Kidney epithelial cell (primary cell): ENCODE measurements at regions not wholly inside any gene's neighbourhood (a gene's known extent, or its start where the extent isn't known, plus 50 kb on each side); places are given as distances from the start of the nearest gene placed in this dataset.

Experiments used
- DNase-seq: peaks from one replicate; pipeline ENCODE4 v3.0.0-alpha.2; 2010; ENCODE audit warnings: low read depth
- H3K27me3 ChIP-seq: 2 replicates; pipeline ENCODE4 v1.6.0; 2011; ENCODE audit warnings: low read length; ENCODE audit not compliant: control insufficient read depth, insufficient read depth
- H3K36me3 ChIP-seq: 2 replicates; pipeline ENCODE4 v1.5.1; 2011; ENCODE audit warnings: low read length; ENCODE audit not compliant: control insufficient read depth, insufficient read depth
- H3K4me3 ChIP-seq: 2 replicates; pipeline ENCODE4 v1.5.1; 2011; ENCODE audit warnings: low read depth, mild to moderate bottlenecking, control low read depth, low read length
- CTCF ChIP-seq: IDR thresholded peaks from 2 replicates; pipeline ENCODE4 v1.5.1; 2011; ENCODE audit warnings: mild to moderate bottlenecking, moderate library complexity, low read length, control low read depth, inconsistent platforms; ENCODE audit not compliant: insufficient read depth, poor library complexity, severe bottlenecking

DNA sequence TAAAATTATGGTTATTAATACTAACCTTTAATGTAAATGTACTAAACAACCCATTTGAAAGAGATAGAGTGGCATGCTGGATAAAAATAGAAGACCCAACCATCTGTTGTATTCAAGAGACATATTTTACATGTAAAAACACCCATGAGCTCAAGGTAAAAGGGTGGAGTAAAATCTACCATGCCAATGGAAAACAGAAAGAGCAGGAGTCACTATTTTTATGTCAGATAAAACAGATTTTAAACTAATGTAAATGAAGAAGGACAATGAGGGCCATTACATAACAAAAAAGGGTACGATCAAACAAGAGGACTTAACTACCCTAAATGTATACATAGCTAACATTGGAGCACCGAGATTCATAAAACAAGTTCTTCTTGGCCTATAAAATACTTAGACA, 66.3 kb downstream of the ITM2A start:
- no peak for DNase-seq
- TF ChIP-seq CTCF, result no peak
- no peak overlapping the region for H3K4me3 ChIP-seq
- no peaks in the 10 kb centered on the region for H3K36me3 ChIP-seq
- H3K27me3 ChIP-seq, result no peaks in the 10 kb centered on the region

DNA sequence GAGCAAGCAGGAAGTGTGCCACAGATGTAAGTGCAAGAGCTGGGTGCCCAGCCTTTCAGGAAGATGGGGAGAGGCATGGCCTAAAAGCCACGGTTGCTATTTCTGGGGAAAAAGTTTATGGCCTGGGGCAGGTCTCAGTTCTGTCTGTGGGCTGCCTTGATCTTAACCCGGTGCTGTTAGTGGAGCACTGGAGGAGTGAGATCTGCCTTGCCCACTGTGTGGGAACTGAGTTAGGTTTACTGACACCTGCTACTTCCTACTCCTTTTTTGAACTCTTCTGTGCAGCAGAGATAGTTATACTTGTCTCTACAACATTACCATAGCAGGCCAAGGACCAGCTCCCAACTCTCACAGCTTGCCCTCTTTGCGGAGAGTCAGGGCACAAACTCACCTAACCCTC, 76.5 kb downstream of the ITM2A start:
- no peaks in the 10 kb centered on the region for H3K27me3 ChIP-seq
- no peaks in the 10 kb centered on the region for H3K36me3 ChIP-seq
- no peak for TF ChIP-seq CTCF
- DNase-seq, result no peak
- no peak overlapping the region for H3K4me3 ChIP-seq

DNA sequence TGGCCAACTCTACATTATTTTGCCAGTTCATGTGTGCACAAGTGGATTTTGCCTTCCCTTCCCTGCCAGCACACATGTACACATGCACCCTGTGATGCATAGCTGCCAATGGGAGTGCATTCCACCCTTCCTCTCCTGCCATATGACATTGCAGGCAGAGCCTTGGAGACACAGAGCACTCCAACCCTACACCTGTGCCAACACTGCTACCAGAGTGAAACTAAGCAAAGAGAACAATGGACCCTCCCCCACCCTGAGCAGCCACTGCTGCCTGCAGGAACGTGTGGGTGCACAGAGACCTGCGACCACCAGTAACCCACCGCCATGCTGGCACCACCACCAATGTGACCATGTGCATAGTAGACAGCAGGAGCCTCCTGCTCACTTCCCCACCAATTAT, 78.4 kb downstream of the ITM2A start:
- no peaks in the 10 kb centered on the region for H3K27me3 ChIP-seq
- DNase-seq, result no peak
- TF ChIP-seq CTCF, result no peak

DNA sequence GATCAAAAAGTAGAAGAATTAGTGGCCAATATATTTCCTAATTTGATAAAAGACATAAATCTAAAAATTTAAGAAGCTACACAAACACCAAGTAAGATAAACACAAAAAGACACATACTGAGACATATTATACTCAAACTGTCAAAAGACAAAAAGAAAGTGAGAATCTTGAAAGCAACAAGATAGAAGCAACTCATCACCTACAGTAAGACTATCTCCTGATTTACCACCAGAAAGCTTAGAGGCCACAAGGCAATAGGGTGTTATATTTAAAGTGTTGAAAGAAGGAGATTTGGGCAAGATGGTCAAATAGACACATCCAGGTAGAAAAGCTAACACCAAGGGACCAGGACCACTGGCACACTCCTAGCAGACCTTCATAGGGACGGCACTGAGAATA, 79.4 kb downstream of the ITM2A start:
- Histone ChIP-seq H3K4me3 (no peak overlapping the region), H3K27me3 (no peaks in the 10 kb centered on the region), H3K36me3 (no peaks in the 10 kb centered on the region)
- no peak for TF ChIP-seq CTCF
- no peak for DNase-seq

More for the DNA sequence above, 78.4 kb downstream of the ITM2A start:
- H3K36me3 ChIP-seq, result no peaks in the 10 kb centered on the region
- no peak overlapping the region for H3K4me3 ChIP-seq

GRCh38 chrX:79281775-79282174, 85.4 kb downstream of the ITM2A start:
- no peaks in the 10 kb centered on the region for H3K27me3 ChIP-seq
- no peak for TF ChIP-seq CTCF

GRCh38 chrX:79270401-79270800, 96.7 kb downstream of the ITM2A start:
- peak; percentile 19 for TF ChIP-seq CTCF
- Histone ChIP-seq H3K27me3 (no peaks in the 10 kb centered on the region), H3K4me3 (no peak overlapping the region), H3K36me3 (no peaks in the 10 kb centered on the region)
- no peak for DNase-seq

More at GRCh38 chrX:79281775-79282174, 85.4 kb downstream of the ITM2A start:
- Histone ChIP-seq H3K4me3 (no peak overlapping the region), H3K36me3 (no peaks in the 10 kb centered on the region)
- DNase-seq, result no peak
